DOHH2 (cell line): ENCODE measurements at regions not wholly inside any gene's neighbourhood (a gene's known extent, or its start where the extent isn't known, plus 50 kb on each side); places are given as distances from the start of the nearest gene placed in this dataset.

Source experiments
- CTCF ChIP-seq: fragments of 200-600 bp; sonication (generic); IDR thresholded peaks from one replicate; pipeline ENCODE4 v1.5.1; 2014; ENCODE audit warnings: antibody characterized with exemption, mild to moderate bottlenecking, low read depth, low read length; ENCODE audit not compliant: poor library complexity, severe bottlenecking
- EZH2phosphoT487 ChIP-seq: fragments of 200-600 bp; sonication (generic); IDR thresholded peaks from 2 replicates; pipeline ENCODE4 v1.6.1; 2017; ENCODE audit warnings: borderline replicate concordance, mild to moderate bottlenecking, antibody characterized with exemption, low read length, moderate library complexity, mixed read lengths

GRCh38 chr14:81676395-81676794 lies 142.7 kb upstream of the SEL1L start:
- no peak for TF ChIP-seq CTCF
- TF ChIP-seq EZH2phosphoT487 = no peak
